Limb (tissue), 2 donors: ENCODE measurements at regions not wholly inside any gene's neighbourhood (a gene's known extent, or its start where the extent isn't known, plus 50 kb on each side); places are given as distances from the start of the nearest gene placed in this dataset.

Experiments
- DNase-seq, 2 donors: peaks; one replicate each; pipeline ENCODE4 v3.0.0-alpha.2; 2016; ENCODE audit errors: extremely low spot score in 2 of 2

DNA sequence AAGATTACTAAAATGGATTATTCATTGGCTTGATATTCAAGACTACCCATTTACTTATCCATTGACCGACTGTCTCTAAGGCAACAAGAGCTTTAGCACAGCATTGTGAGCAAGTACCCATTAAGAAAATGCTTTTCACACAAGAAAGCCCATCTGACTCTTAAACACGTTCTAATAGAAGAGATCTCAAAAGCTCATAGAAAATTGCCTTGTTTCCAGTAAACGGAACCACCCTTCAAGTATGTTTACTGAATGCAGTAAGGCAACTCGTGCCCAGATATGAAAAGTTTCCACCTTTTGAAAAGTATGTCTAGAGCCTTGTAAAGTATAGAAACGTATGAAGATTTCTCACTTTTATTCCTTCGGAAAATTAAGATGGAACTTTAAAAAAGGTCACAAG lies 655.3 kb upstream of the ALCAM start:
- DNase-seq, result no peak

DNA sequence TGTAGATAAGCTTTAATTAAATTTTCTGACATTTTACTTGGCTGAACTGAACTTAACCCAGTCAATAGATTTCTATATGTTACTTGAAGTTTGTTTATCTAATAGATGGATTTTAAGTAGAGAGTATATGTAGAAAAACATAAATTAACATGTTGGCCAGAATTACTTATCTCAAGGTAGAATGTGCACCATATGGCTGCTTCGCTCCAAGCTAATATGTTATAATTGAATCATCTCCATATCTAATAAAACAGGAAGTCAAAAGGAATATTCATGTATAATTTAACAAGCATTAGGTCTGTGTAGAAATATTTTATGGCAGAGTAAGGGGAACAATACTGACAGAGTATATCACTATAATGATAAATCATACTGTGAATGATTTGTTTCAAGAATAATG lies 650.7 kb upstream of the ALCAM start:
- DNase-seq, result no peak

DNA sequence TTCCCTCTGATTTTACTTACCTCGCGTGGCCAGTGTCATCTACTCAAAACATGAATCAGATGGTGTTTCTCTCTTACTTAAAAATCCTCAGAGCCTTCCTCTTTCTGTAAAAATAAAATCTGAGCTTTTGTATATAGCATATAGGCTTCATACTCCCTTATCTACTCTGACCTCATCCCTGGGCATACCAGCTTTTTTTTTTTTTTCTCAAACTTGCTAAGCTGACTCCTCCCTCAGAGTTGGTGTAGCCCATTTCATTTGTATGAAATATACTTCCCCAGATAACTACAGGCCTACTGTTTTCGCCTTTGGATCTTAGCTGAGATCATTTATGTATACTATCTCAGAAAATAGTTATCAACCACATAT lies 648.9 kb upstream of the ALCAM start:
- DNase-seq, result no peak

DNA sequence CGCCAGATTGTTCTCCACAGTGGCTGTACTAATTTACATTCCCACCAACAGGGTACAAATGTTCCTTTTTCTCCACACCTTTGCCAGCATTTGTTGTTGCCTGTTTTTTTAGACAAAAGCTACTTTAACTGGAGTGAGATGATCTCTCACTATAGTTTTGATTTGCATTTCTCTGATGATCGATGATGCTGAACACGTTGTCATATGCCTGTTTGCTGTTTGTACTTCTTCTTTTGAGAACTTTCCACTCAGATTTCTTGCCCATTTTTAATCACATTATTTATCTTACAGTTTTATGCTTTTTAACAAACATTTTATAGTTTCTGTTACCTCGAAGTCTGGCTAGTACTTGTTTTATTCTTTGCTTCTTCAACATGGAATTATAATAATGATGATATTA lies 643.7 kb upstream of the ALCAM start:
- DNase-seq, result no peak

DNA sequence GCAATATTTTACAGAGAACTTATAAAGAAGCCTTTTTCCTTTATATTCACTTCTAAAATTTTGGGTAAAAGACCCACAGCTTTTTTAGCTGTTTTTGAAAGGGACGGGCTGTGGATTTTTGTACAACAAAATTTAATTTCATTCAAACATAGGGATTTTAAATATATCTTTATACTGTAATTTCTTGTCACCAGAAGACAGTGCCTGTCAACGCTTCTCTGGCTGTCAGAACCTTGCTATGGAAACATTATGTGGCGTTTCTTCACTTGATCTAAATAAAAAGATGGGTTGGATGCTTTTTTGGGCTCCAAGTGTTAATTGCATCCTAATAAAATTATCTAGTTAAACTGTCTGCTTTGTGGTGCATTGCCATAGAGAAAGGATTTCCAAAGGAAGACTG lies 635.6 kb upstream of the ALCAM start:
- no peak for DNase-seq

DNA sequence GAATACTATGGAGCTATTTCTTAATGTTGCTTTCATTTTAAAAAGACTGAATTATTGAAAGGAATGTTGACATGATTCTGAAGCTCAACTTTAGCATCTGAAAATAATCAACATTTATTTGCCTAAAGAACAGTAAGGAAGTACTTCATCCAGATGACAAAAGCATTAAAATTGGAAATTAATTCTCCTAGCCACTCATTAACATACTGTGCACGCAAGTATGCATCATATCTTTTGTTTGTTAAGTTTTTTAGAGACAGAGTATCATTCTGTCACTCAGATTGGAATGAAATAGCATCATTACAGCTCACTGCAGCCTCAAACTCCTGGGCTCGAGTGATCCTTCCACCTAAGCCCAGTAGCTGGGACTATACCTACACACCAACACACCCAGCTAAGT lies 632.1 kb upstream of the ALCAM start:
- DNase-seq, result no peak

DNA sequence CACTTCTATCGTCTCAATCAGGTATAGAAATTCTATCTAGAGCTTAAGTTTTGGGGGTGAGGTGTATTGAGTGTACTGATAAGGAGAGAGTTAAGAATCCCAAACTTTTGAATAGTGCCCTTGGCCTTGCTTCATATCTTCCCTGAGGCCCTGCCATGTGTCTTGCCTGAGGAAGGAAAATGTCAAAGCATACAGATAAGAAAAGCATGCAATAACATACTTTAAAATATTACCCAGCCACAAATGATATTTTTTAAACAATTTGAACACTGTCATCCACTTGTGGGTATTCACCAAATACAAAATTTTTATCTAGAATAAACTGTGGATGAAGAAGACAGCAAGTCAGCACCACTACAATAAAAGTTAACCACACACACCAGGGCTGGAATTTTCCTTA lies 631.0 kb upstream of the ALCAM start:
- no peak for DNase-seq

DNA sequence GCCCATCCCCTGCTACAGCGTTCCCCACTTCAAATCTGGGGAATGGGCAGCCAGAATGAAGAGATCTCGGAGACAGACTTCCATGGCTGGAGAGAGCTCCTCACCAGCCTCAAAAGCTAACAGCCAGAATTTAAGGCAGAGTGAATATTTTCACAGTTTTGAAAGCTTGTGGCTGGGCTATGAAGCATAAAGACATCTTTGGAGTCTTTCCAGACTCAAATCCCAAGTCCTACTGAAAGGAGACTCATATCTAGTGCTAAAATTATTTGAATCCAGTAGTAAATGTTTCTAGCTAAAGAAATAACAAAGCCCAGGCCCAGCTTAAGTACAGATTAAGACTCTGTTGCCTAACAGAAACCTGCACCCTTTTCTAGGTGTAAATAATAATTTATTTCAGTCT lies 628.4 kb upstream of the ALCAM start:
- no peak for DNase-seq

DNA sequence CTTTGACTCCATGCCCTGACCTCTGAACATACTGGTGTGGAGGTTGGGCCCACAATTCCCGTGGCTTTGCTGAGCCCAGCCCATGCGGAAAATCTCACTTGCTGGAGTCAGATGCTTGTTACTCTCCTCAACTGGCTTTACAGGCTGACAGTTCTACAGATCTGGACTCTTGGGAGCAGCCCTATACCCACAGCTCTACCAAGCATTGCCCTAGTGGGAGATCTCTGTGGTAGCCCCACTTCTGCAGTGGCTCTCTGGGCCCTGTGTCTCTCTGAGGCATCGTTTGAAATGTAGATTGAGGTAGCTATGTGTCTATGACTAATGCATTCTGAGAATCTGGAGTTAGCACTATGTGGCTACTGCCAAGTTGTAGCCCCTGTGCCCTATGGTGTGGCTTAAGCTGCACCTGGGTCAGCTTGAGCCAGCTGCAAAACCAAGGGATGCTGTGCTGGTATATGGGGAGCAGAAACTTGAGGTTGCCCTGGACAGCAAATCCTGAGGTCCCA lies 625.8 kb upstream of the ALCAM start:
- DNase-seq, result no peak

DNA sequence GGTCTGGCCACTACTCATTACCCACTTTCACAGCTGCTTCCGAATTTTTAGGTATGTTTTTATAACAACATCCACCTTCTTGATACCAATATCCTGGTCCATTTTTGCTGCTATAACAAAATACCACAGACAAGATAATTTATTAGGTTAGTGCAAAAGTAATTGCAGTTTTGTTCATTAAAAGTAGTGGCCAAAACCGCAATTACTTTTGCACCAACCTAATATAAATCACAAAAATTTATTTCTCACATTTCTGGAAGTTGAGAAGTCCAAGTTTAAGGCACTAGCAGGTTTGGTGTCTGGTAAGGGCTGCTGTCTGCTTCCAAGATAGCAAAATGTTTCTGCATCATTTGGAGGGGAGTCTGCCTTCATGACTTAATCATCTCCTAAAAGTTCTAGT lies 624.7 kb upstream of the ALCAM start:
- DNase-seq, result no peak

DNA sequence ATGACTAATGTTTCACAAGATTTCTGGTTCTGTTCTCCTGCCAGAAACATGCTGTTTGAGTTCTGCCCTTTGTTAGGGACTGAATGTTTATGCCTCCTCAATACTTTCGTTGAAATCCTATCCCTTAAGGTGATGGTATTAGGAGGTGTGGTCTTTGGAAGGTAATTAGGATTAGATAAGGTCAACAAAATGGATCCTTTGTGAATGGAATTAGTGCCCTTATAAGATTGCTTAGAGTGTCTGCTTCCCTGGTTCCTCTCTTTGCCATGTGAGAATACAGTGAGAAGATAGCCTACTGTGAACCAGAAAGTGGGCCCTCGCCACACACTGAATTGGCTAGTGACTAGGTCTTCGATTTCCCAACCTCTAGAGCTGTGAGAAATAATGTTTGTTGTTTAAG lies 621.4 kb upstream of the ALCAM start:
- no peak for DNase-seq

DNA sequence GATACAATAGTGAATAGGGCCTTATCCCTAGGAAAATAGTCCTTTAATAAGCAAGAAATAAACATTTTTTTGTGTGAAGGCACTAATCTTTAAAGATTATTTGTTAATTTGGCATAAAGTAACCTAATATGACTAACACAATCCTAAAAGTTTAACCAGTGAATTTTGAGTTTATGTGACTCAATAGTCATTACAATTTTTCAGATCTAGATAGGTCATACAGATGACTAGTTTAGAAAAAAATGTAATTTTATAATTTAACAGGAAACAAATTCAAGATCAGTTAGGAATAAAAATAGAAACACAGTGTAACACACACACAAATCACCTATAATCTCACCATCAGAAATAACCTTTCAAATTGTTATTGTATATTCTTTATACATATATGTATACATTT lies 620.7 kb upstream of the ALCAM start:
- DNase-seq, result no peak

DNA sequence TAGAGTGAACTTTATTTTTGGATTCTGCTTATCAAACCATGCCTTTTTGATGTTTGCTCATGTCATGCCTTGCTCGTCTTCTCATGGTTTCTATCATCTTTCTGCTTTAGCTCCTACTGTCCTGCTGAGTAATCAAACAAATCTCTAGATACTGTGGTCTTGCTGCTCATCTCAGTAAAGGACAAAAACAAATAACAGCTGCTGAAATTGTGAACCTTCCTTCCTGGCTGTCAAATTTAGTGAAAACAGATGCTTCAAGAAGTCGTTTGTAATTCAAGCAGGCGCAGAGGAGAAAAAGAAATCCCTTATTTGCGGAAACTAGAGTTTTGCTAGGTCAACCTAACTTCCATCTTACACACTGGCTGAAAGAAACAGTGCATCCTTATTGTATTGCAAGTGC lies 616.1 kb upstream of the ALCAM start:
- no peak for DNase-seq

DNA sequence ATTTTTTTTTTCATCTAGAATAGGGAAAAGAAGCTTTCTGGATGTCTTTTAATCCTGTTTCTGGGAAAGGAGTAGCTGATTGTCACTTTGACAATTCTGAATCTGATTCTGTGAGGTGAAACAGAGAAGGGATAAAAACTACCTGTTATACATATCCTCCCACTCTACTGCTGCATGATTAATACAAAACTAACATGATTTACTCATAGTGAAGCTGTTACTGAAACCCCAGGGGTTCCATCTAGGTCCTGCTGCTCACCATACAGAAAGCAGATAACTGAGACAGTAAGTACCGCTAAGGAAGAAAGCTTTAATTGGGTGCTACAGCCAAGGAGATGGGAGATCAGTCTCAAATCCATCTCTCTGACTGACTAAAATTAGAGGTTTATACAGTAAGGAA lies 610.9 kb upstream of the ALCAM start:
- DNase-seq, result no peak

DNA sequence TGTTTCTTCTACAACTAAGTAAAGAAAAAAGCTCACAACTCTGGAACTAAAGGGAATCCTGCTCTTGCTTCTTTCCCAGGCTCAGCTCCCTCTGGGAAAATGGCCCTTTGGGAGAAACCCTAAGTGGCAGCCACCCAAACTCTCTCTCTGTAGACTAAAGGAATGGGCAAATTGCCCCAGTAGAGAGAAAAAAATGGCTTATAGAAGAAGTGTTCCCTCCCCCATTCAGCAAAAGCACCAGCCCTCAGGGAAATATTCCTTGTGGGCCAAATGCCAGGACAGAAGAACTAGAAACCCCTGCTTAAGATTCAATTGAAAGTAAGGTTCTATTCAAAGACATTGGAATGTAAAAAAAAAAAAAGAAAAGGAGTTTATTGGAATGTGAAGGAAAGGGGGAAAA lies 603.7 kb upstream of the ALCAM start:
- peak in 1 of 2 donors; percentile 33 for DNase-seq

DNA sequence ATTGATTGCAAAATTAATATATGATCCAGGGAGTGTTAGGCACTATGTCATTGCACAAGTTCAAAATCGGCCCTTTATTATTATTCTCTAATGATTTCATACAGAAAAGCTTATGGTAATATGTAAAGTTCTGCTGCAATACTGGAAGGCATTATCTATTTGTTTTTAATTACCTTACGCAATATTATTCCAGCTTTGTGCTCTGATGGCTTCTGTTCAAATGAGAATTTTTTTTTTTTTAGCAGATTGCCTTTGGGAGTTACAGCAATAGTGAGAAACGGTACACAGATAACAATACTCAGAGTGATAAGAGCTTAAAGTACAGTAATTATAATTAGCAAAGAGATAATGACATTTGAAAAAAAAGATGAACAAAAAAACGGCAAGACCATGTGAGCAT lies 602.2 kb upstream of the ALCAM start:
- DNase-seq, result no peak

DNA sequence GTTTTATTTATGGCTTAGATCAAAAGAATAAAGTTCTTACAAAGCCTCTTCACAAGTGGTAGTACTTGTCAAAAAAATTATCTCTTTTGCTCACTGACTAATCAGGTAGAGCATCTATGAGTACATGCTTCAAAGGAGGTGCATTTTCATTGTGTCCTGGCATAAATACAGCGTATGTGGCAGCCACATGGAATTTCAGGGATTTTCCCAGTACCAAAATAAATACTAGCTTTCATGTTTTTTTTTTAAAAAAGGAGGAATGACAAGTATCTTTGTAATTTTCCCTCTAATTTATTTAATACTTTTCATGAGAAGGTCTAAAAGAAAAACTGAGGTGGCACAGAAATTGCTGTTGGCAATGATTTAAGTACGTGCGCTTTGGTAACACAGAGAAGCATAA lies 597.8 kb upstream of the ALCAM start:
- no peak for DNase-seq

DNA sequence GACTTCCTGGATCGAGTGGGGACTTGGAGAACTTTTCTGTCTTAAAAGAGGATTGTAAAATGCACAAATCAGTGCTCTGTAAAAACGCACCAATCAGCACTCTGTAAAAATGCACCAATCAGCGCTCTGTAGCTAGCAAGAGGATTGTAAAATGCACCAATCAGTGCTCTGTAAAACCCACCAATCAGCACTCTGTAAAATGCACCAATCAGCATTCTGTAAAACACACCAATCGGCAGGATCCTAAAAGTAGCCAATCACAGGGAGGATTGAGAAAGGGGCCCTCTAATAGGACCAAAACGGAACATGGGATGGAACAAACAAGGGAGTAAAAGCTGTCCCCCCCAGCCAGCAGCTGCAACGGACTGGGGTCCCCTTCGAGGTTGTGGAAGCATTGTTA lies 587.4 kb upstream of the ALCAM start:
- DNase-seq, result no peak

DNA sequence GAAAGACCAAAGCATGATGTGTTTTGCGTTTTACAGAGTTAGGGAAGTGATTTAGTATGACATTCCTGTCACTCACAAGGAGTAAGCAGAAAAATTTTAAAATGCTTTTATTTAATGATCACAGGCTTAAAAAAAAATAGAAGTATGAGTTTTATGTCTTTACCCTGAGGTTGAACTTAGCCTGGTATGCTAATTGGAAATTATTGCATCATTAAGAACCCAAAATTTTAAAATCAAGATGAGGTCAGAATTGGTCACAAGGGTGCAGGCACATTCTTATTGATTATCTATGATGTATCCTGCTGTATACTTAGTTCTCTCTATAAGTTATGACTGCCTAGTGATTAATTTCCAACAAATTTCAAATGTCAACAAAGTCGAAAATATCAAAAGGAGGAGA lies 585.6 kb upstream of the ALCAM start:
- no peak for DNase-seq

DNA sequence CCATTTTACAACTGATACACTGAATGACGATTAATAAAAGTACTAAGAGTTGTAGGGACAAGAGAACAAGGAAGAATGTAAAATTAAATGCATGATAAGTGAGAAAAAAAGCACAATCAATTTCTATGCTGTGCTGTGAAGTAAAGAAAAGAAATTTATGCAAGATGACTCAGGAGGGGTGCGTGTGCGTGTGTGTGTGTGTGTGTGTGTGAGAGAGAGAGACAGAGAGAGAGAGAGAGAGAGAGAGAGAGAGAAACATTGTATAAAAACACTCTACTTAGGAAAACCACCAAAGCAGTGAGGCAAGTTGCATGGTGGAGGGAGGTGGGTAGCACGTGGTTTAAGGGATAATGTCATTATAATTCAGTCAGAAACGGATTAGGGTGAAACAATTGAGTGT lies 580.8 kb upstream of the ALCAM start:
- DNase-seq, result no peak

DNA sequence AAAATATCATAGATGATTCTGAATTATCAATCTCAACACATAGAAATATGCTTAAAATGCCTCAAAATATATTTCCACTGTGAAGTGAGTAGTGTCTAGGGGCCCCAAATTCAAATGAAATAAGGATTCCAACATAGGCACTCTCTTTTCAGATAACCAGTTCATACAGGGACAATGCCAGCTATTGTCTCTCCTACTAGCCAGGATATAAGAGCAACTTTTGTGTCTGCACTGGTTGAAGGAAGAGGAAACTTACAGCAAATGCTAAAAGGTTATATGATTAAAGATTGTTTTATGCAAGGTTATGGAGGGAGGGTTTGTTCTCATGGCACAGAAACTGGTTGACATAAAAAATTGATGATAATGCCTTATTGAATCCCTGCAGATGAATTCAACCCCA lies 579.4 kb upstream of the ALCAM start:
- DNase-seq, result no peak

DNA sequence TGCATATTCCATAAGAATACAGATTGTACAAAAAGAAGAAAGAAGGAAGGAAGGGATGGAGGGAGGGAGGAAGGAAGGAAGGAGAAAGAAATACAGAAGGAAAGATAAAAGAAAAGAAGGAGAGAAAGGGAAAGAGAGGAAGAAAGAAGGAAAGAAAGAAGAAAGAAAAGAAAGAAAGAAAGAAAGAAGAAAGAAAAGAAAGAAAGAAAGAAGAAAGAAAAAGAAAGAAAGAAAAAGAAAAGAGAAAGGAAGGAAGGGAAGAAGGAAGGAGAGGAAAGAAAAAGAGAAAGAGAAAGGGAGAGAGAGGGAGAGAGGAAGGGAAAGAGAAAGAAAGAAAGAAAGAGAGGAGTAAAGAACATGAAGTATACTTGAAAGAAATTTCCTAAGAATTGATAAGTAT lies 577.9 kb upstream of the ALCAM start:
- DNase-seq, result no peak

DNA sequence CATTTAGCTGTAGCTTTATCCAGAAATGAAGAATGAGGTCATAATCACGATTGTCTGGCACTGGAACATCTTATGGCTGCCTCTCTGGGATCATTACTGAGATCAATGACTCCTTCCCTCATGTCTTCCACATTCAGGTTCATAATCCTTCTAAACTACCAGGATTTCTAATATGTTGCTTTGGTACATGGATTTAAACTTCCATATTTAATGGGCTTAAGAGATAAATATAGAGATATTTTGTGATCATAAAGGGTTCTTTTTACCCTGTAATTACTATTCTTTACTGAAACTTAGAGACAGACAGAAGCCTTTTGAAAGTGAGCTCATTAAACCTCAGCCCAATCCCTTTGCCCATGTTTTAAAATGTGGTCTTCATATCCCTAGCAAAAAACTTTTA lies 575.4 kb upstream of the ALCAM start:
- DNase-seq, result no peak

DNA sequence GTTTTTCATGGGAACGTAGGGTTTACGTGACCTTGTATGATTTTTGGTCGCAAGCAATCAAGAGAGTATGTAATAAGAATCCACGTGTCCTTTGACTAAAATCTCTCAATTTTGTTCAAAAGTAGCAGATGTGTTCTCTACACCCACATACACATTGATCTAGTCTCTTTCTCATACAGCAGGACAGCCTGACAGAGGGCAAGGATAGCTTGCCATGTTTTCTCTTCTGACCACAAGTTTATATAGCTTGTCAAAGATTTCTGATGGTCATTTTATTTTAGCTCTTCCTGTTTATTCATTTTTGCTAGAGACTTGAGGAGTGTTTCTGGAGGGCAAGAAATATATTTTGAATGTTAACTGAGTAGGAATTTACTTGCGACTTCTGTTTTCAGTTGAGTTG lies 570.2 kb upstream of the ALCAM start:
- no peak for DNase-seq

DNA sequence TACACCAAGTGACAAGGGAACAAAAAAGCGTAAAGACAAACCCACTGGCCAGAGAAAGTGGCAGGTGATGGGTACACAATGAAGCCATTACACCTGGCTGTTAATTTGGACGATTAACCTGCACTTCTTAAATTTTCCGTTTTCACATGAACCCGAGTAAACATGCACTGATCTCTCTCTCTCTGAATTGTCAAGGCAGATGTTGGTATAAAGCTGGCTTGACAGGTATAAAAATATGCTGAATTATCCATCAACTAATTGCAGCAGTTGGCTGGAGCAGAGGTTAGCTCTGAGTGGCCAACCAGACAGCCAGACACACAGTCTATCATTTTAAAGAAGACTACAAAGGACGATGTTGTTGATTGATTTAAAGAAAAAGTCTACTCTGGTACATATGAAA lies 561.7 kb upstream of the ALCAM start:
- no peak for DNase-seq
